SU-DHL-6 (cell line): ENCODE measurements at regions not wholly inside any gene's neighbourhood (a gene's known extent, or its start where the extent isn't known, plus 50 kb on each side); places are given as distances from the start of the nearest gene placed in this dataset.

ENCODE experiments used
- H2AFZ ChIP-seq: fragments of 200-600 bp; sonication (generic); 2 replicates; pipeline ENCODE4 v1.6.1; 2014; ENCODE audit warnings: low read depth, mild to moderate bottlenecking, moderate library complexity, mixed read lengths, antibody characterized with exemption, low read length; ENCODE audit not compliant: severe bottlenecking
- H3F3A ChIP-seq: fragments of 200-600 bp; shearing (Covaris generic); 2 replicates; pipeline ENCODE4 v1.6.0; 2016; ENCODE audit warnings: antibody characterized with exemption, mild to moderate bottlenecking; ENCODE audit not compliant: insufficient read depth
- H3K27ac ChIP-seq: fragments of 200-600 bp; sonication (generic); 2 replicates; pipeline ENCODE4 v1.5.1; 2016; ENCODE audit warnings: low read depth, mild to moderate bottlenecking, low read length, moderate library complexity, mixed read lengths
- H3K27me3 ChIP-seq: fragments of 200-600 bp; sonication (generic), shearing (Covaris generic); 2 replicates; pipeline ENCODE4 v1.6.0; 2014; ENCODE audit warnings: mild to moderate bottlenecking, low read length
- H3K36me3 ChIP-seq: fragments of 200-600 bp; sonication (generic); 2 replicates; pipeline ENCODE4 v1.6.1; 2014; ENCODE audit warnings: mild to moderate bottlenecking, low read length, mixed read lengths
- H3K4me2 ChIP-seq: fragments of 300-600, 200-600 bp; shearing (Covaris generic), sonication (generic); 2 replicates; pipeline ENCODE4 v1.6.0; 2014; ENCODE audit warnings: low read length, low read depth, mild to moderate bottlenecking; ENCODE audit not compliant: poor library complexity, severe bottlenecking
- H3K4me3 ChIP-seq: fragments of 200-600 bp; sonication (generic); 2 replicates; pipeline ENCODE4 v1.5.1; 2014; ENCODE audit warnings: antibody characterized with exemption, low read length, mild to moderate bottlenecking, mixed read lengths; ENCODE audit not compliant: insufficient read depth, poor library complexity, severe bottlenecking
- H3K79me2 ChIP-seq: fragments of 200-600 bp; sonication (generic); 2 replicates; pipeline ENCODE4 v1.6.1; 2014; ENCODE audit warnings: mild to moderate bottlenecking, low read length, moderate library complexity; ENCODE audit not compliant: insufficient read depth
- H3K9ac ChIP-seq: fragments of 200-600 bp; sonication (generic); 2 replicates; pipeline ENCODE4 v1.7.0; 2014; ENCODE audit warnings: mild to moderate bottlenecking, low read length
- H3K9me2 ChIP-seq: fragments of 200-600 bp; sonication (generic); replicated peaks from 2 replicates; pipeline ENCODE4 v1.6.1; 2014; ENCODE audit warnings: low read length; ENCODE audit not compliant: insufficient read depth
- H3K9me3 ChIP-seq: fragments of 200-600 bp; sonication (generic); 2 replicates; pipeline ENCODE4 v1.6.1; 2014; ENCODE audit warnings: low read length, mixed read lengths; ENCODE audit not compliant: insufficient read depth
- H4K20me1 ChIP-seq: fragments of 200-600 bp; sonication (generic); 2 replicates; pipeline ENCODE4 v1.6.1; 2014; ENCODE audit warnings: low read depth, mild to moderate bottlenecking, antibody characterized with exemption, low read length, moderate library complexity, mixed read lengths
- EZH2phosphoT487 ChIP-seq: fragments of 200-600 bp; sonication (generic), shearing (Covaris generic); conservative IDR thresholded peaks from 2 replicates; pipeline ENCODE4 v1.6.1; 2018; ENCODE audit warnings: mild to moderate bottlenecking, antibody characterized with exemption, low read length, moderate library complexity, mixed read lengths
- TF ChIP-seq, protein P1 (sequence below): fragments of 200-600 bp; sonication (generic); IDR thresholded peaks from one replicate; pipeline ENCODE4 v1.5.1; 2017; ENCODE audit warnings: antibody characterized with exemption, mild to moderate bottlenecking, low read length, moderate library complexity; ENCODE audit not compliant: insufficient read depth, poor library complexity, severe bottlenecking

DNA sequence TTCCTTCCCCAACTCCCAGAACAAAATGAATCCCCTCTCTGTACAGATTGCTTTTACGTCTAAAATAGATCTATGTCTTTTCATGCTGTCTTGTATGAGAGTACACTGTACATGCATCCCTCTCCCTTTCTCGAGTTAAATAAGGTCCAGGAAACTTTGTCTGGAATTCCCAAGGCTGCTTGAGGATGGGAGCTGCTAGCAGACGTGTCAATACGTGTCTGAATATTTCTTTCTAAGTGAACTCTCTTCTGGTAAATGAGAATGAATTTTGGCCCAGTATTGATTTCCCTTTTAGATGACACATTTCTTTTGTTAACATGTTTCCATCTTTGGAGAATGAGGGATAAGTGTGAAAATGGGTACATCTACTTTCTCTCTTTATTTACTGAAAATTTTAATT lies 59.6 kb upstream of the GAS1 start:
- H3K9me2 ChIP-seq: no peaks in the 10 kb centered on the region
- no peak overlapping the region for H3K4me3 ChIP-seq
- H3K9ac ChIP-seq: no peak overlapping the region
- no peaks in the 10 kb centered on the region for H4K20me1 ChIP-seq
- no peak overlapping the region for H2AFZ ChIP-seq
- no peaks in the 10 kb centered on the region for H3K27me3 ChIP-seq
- no peaks in the 10 kb centered on the region for H3K36me3 ChIP-seq
- H3F3A ChIP-seq: no peaks in the 10 kb centered on the region
- TF ChIP-seq EZH2phosphoT487: no peak
- TF ChIP-seq, protein P1, sequence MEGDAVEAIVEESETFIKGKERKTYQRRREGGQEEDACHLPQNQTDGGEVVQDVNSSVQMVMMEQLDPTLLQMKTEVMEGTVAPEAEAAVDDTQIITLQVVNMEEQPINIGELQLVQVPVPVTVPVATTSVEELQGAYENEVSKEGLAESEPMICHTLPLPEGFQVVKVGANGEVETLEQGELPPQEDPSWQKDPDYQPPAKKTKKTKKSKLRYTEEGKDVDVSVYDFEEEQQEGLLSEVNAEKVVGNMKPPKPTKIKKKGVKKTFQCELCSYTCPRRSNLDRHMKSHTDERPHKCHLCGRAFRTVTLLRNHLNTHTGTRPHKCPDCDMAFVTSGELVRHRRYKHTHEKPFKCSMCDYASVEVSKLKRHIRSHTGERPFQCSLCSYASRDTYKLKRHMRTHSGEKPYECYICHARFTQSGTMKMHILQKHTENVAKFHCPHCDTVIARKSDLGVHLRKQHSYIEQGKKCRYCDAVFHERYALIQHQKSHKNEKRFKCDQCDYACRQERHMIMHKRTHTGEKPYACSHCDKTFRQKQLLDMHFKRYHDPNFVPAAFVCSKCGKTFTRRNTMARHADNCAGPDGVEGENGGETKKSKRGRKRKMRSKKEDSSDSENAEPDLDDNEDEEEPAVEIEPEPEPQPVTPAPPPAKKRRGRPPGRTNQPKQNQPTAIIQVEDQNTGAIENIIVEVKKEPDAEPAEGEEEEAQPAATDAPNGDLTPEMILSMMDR: no peak
- H3K79me2 ChIP-seq: no peaks in the 10 kb centered on the region
- H3K9me3 ChIP-seq: no peaks in the 10 kb centered on the region
- no peak overlapping the region for H3K27ac ChIP-seq
- no peak overlapping the region for H3K4me2 ChIP-seq

DNA sequence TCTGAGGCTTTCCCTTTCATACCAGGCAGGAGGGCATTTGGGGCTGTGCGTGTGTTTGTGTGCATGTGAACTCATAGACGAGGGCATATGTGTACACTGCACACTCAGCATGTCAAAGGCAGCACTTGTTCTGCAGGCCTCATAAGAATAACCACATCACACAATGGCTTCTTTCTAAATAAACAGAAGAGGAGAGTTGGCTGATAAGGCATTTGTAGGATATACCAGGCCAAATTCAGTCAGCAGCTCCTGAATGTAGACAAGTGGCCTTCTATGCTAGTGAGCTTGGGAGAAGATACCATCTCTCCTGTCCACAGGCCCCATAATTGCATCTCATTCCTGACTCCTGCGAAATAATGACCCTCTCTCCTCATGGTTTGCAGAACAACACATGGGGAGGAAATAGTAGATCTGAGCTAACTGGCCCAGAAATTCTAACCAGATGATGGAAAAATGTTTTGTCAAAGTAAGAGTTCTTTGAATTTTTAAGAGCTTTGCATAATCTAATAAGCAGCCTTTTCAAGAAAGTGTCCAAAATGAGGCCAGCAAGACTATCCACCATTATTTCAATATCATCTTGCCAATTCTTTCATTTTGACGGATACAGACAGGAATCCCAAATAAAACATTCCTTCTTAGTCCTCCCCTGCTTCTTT lies 60.5 kb upstream of the GAS1 start:
- Histone ChIP-seq H3K27me3 (no peaks in the 10 kb centered on the region), H2AFZ (no peak overlapping the region), H3K9me3 (no peaks in the 10 kb centered on the region), H3K9ac (no peak overlapping the region), H3K9me2 (no peaks in the 10 kb centered on the region), H3F3A (no peaks in the 10 kb centered on the region), H3K4me3 (no peak overlapping the region), H3K4me2 (no peak overlapping the region), H3K36me3 (no peaks in the 10 kb centered on the region), H4K20me1 (no peaks in the 10 kb centered on the region), H3K79me2 (no peaks in the 10 kb centered on the region), H3K27ac (no peak overlapping the region)
- TF ChIP-seq, protein P1: no peak
- no peak for TF ChIP-seq EZH2phosphoT487

DNA sequence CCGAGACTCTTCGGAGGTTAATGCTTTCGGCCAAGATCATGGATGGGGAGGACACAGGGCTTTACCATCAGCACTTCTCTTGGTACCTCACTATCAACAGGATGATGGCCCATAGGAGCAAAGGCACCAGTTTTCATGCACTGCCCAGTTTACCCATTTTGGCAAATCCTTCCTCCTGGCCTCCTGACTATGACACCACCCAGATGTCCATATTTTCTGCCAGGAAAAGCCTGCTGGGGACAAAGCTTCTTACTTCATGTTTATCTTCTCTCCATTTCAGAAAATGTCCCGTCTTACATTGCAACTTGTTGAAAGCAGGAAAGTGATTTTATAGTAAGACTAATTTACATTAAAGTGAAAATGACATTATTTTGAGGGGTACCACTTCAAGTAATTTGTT lies 61.4 kb upstream of the GAS1 start:
- Histone ChIP-seq H2AFZ (no peak overlapping the region), H3K27me3 (no peaks in the 10 kb centered on the region)
- no peak for TF ChIP-seq EZH2phosphoT487
- TF ChIP-seq, protein P1: no peak

More for the DNA sequence above, 61.4 kb upstream of the GAS1 start:
- Histone ChIP-seq H3K4me2 (no peak overlapping the region), H4K20me1 (no peaks in the 10 kb centered on the region), H3K79me2 (no peaks in the 10 kb centered on the region), H3F3A (no peaks in the 10 kb centered on the region), H3K9me2 (no peaks in the 10 kb centered on the region), H3K9ac (no peak overlapping the region), H3K27ac (no peak overlapping the region), H3K36me3 (no peaks in the 10 kb centered on the region), H3K4me3 (no peak overlapping the region), H3K9me3 (no peaks in the 10 kb centered on the region)
